Fibroblast of lung (primary cell): ENCODE measurements at regions not wholly inside any gene's neighbourhood (a gene's known extent, or its start where the extent isn't known, plus 50 kb on each side); places are given as distances from the start of the nearest gene placed in this dataset.

ENCODE experiments used
- EZH2 ChIP-seq: IDR thresholded peaks from 2 replicates; pipeline ENCODE4 v1.5.1; 2012; ENCODE audit warnings: low read length, control low read depth, mild to moderate bottlenecking; ENCODE audit errors: missing control alignments
- TF ChIP-seq, protein P1 (sequence below), 2 donors: IDR thresholded peaks in 1 of 2; conservative IDR thresholded peaks in 1 of 2; 1 replicate in 1 of 2; 2 replicates in 1 of 2; pipeline ENCODE4 v1.5.1; 2011 to 2012; ENCODE audit warnings: low read length in 2 of 2, control low read depth in 1 of 2, inconsistent platforms in 1 of 2, low read depth in 1 of 2, mild to moderate bottlenecking in 1 of 2

DNA sequence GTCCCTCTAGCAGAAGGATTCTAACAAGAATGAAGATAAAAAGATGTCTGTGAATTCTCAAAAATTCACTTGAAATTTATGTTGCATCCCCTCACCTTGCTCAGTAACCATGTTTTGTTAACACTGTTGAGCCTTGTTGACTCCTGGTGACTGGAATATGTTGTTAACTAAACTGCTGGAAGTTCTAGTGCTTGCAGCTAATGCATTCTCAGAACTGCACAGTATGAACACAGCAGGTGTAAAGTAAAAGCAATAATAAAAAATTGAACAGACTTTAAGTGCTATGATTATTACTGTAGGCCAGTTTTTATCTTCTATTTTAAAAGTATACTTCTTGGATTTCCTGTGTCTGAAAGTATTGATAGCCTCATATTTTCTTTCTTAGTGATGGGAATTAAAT is 388.7 kb upstream of the PTPRD start:
- no peak for TF ChIP-seq EZH2
- TF ChIP-seq, protein P1, sequence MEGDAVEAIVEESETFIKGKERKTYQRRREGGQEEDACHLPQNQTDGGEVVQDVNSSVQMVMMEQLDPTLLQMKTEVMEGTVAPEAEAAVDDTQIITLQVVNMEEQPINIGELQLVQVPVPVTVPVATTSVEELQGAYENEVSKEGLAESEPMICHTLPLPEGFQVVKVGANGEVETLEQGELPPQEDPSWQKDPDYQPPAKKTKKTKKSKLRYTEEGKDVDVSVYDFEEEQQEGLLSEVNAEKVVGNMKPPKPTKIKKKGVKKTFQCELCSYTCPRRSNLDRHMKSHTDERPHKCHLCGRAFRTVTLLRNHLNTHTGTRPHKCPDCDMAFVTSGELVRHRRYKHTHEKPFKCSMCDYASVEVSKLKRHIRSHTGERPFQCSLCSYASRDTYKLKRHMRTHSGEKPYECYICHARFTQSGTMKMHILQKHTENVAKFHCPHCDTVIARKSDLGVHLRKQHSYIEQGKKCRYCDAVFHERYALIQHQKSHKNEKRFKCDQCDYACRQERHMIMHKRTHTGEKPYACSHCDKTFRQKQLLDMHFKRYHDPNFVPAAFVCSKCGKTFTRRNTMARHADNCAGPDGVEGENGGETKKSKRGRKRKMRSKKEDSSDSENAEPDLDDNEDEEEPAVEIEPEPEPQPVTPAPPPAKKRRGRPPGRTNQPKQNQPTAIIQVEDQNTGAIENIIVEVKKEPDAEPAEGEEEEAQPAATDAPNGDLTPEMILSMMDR (conservative IDR thresholded peaks at IDR 0.05 in 1 of 2, IDR thresholded peaks at IDR 0.05 in 1 of 2; ENCODE audit: low read depth in 1 of 2, low read length in 2 of 2): no peak
